ENCODE measurements at regions not wholly inside any gene's neighbourhood (a gene's known extent, or its start where the extent isn't known, plus 50 kb on each side); places are given as distances from the start of the nearest gene placed in this dataset.

DNA sequence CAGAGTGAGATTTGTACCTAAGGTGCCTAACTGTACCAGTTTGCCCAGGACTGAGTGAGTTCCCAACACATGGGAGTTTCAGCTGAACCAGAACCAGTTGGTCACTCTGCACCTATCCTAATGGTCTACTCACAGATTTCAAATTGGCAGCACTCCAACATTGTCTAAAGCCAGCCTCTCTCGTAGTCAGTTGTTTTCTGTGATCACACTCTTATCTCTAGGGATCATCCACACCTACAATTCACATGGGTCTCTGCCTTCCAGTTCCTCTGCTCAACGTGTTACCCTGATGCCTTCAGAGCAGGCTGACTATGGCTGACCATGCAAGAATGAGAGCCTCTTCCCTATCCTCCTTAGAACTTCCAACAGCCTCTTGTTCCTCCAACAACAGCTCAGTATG is 624.8 kb downstream of the NTRK3 start:
- no peak for DNase-seq (ENCODE audit: low read depth in 3 of 3)

DNA sequence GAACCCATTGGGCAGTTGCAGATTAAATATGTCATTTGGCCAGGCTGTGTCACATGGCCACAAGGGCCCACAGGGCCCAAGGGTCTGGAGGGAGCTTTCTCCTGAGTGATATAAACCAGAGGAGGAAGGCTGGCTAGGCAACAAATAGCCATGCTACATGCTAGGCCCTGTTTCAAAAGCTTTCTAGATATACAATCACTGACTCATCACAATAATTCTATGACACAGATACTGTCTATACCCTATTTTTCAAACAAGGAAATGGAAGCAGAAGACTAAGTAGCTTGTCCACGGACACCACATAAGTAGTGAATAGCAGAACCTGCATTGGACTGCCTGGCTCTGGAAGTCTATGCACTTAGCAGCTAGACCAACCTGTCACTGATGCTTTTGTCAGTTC is 625.4 kb downstream of the NTRK3 start:
- DNase-seq (ENCODE audit: low read depth in 3 of 3), result no peak

DNA sequence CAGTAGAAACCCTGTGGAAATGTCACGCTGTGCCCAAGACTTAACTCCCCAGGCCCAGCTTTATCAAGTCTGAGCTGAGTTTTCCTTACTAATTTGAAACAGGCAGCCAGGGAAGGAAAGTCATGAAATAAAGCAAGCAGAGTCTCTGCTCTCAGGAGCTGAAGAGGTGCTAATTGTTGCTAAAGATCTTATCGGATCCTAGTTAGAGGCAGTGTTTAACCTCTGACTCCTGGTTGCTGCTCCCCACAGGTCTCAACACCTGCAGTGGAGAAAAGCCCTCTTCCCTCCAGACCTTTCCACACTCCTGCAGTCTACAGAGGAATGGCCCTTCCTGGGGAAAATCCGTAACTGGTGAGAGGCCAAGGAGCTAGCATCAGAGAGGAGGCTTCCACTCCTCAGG is 628.2 kb downstream of the NTRK3 start:
- DNase-seq (ENCODE audit: low read depth in 3 of 3), result no peak

DNA sequence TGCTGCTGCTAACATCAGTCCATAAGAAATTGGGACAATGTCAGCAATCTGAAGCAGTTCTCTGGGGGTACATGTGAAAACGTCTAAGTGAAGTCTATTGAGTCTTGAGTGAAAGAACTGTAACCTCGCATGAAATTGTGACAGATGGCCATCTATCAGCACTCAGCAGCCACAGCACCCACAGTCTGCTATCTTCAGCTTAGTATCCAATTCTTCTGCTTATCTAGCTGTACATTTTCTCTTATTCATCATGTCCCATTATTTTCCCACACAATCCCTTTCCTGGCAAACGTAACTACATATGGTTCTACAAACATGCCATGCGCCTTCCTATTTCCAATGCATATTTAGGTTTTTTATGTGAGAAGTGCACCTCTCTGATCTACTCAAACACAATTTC is 629.7 kb downstream of the NTRK3 start:
- no peak for DNase-seq (ENCODE audit: low read depth in 3 of 3)

DNA sequence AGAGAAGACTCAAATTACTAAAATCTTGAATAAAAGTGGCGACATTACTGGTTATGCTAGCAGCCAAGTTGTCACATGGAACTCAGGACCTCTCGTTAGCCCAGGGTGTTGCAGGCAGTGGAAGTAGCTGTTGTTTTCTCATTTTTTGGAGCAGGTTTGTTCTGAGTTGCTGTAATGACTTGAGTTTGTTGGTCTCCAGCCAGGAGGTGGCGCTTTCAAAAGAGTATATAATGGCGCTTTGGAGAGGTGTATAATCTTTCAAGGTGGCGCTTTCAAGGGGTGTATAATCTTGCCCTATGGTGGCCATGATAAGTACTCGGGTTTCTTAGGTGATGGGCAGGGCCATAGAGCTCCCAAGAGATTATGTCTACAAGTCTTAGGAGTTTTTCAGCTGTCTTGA is 632.7 kb downstream of the NTRK3 start:
- DNase-seq (ENCODE audit: low read depth in 3 of 3), result no peak

DNA sequence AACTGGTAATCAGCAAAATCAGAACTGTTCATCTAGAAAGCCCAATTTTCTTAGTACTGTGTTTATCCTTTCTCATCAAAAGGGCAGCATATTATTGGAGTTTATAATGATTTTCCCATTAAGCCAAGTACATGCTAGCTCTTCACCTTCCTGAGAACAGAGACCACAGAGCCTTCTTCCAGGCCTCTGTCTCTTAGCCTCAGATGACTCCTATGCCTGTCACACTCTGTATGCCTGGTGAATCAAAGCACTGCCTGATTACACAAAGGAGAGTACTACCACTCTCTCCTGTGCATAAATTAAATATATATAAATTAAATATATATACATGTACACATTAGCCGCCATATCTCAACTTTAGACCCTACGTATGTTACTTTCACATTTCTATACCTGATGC is 636.1 kb downstream of the NTRK3 start:
- no peak for DNase-seq (ENCODE audit: low read depth in 3 of 3)

DNA sequence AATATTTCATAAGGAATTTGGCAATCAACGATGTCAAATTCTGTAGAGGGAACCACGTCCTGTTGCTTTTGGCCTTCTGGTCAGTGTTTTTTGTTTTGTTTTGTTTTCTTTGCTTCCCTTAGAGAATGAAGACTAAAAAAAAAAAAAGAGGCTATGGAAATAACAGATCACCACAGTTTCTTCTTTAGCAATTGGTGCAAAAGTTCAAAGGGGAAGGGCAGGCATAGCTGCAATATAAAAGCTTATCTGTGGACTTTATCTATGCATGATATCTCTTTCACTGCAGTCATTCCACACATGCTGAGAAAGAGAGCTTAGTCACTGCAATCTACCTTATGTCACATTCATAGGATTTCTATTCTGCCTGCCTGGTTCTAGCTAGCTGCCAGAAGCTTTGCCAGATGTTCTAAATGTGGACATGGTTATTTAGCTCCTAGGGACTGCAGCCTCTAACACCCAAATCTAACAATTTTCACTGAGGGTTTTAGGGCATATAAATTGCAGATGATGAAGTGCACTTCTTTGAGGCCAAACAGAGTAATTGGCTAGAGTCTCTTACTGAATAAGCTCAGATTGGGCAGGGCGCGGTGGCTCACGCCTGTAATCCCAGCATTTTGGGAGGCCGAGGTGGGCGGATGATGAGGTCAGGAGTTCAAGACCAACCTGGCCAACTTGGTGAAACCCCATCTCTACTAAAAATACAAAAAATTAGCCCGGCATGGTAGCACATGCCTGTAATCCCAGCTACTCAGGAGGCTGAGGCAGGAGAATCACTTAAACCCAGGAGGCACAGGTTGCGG is 637.2 kb downstream of the NTRK3 start:
- DNase-seq (ENCODE audit: low read depth in 3 of 3), result no peak

DNA sequence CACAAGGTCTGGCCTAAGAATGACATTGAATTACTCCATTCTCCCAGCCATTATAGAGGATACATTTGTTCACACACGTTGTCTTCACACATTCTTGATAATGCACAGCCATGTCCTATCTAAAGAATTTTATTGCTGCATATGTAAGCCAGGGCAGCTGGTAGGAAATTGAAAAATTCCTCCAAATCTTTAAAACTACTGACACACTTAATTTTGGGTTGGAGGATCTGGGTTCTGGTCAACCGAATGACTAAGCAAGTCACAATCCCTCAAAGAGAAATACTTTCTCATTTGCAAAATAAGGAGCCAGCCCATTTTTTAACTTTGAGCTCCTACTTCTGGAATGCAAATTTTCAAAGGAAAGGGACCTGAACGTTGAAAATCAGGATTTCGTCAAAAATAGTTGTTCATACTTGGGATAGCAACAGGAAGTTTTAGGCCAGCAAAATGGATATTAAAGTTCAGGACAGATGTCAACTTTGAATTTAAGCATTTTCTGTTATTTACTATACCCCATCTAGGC is 638.3 kb downstream of the NTRK3 start:
- no peak for DNase-seq (ENCODE audit: low read depth in 3 of 3)

DNA sequence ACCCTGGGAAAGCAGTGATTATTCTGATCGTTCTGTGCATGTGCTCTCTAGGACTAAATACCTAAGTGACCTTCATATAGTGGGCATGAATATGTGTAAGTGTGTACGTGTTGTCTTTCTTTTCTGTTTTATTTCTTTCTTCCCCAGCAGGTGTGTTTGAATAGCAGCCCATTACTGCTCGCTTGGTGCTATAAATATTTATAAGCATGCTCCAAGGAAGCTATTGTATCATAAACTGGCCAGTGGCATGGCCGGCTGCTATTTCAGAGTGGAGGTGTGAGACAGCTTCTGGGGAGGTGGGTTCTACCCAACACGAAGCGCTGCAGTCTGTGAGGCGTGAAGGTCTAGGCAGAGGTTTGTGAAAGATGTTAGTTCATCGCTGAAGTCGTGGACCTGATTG is 641.8 kb downstream of the NTRK3 start:
- DNase-seq (ENCODE audit: low read depth in 3 of 3), result no peak

DNA sequence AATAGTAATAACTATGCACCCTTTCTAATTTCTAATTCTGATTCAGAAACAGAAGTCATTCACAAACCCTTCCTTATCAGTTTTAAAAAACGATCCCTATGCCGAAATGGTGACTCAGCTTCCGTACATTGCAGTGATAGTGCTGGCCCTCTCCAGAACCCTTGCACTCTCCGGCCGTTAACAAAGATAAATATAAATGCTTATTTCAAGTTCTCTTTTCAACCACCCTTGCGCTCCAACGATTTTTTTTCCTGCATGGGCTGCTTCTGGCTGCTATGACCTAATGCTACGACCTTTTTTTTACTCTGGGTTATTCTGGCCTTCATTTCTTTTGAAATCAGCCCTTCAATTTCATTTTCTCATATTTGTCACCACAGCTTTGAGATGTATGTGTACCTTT is 646.2 kb downstream of the NTRK3 start:
- DNase-seq (ENCODE audit: low read depth in 3 of 3), result no peak

DNA sequence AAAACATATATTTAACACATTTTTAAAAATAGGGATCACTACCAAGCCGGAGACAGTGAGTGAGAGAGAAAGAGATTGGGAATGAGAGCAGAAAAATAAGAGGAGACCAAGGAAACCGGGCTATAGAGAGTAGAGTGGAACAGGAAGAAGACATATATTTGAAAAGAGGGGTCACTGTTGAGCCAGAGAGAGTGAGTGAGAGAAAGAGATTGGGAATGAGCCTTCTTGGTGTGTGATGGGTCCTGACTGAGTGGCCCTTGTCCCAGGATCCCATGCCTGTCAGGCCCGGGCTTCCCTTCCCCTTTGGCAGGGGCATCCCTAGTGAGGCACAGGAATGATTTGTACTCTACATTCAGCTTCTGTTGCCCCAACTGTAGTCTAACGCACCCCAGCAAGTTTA is 646.6 kb downstream of the NTRK3 start:
- DNase-seq (ENCODE audit: low read depth in 3 of 3), result no peak

DNA sequence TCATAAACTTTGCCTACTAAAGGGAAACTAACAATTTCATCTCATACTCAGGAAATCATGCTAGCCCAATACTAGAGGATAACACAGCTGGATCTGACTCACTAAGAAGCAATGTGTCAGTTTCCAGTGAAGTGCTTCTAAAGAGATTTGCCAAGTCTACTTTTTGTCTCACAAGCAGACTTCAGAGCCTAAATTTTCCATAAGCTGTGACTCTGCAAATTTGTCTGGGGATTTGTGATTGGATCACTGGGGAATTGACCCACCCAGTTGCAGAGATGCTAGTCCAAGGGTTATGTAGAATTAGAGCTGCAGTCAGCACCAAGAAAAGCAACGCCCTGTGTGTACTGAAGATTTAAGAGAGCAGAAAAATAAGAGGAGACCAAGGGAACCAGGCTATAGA is 647.1 kb downstream of the NTRK3 start:
- no peak for DNase-seq (ENCODE audit: low read depth in 3 of 3)

DNA sequence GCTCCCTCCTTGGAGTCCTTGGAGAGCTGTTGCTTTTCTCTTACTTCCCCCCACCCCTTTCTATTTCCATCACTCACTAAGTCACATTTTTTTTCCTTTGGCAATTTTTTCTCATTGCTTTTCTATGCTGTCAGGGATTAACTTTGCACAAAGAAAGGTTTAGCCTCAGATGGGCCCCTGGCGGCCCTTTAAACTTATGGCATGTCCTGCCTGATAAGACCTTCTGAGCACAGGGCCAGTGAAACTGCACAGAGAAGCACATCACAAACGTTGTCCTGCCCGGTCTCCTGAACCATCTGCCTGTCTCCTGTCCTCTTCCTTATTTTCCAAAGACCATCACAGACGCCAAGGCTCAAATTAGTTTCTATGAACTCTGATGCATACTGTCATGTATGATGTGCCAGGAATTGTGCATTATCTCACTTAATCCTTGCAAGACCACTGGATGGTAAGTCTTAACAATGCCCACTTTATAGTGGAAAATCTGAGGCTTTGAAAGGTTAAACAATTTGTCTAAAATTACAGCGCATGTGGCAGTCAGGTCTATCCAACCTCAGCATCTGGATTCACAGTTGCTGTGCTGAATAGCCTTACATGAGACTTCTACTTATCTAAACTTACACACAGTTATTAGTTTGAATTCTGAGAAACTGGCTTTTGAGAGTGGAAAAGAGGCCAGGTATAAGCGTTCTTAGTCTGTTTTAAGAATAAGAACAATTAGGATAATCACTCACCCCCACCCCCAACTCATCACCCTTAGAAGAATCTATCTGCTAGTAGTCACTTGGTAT is 648.1 kb downstream of the NTRK3 start:
- no peak for DNase-seq (ENCODE audit: low read depth in 3 of 3)

DNA sequence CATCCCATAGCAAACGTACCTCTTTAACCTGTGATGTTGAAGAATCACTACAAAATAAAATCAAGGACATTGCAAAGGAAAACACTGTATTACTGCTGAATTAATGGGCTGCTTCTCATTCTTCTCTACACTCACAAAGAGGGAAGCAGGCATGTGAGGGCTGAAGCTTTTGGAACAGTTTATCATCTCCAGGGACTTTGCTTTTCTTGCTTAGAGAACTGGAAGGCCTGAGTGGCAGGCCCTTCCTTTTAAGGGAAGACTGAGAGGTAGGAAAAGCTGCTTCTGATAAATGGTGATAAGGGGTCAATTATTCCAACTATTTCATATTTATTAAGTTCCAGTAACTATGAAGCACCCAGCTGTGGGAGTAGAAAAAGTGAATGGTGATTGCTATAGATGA is 649.6 kb downstream of the NTRK3 start:
- no peak for DNase-seq (ENCODE audit: low read depth in 3 of 3)

DNA sequence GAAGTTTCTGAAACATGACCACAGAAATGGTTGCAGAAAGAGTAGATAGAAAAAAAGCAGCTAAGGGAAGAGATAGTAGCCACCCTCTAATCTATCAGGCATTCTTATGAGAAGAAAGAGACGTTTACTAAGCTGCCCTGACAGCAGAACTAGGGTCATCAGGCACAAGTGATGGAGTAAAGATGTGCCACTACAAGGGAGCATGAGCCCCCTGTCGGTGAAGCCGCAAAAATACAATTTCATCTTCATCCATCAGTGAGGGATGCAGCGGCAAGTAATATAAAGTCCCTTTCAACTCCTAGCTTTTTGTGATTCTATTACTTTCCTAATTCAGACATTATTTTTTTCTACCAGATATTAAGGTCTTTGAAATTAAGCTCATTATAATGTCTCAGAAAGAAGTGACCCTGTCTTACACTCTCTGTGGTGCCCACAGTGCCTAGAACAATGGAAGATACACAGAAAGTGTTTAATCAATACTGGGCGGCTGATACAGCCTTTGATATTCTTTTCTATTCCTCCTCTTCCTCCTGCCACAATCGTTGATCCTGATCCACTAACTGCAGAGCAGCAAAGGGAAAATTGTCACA is 651.6 kb downstream of the NTRK3 start:
- no peak for DNase-seq (ENCODE audit: low read depth in 3 of 3)

DNA sequence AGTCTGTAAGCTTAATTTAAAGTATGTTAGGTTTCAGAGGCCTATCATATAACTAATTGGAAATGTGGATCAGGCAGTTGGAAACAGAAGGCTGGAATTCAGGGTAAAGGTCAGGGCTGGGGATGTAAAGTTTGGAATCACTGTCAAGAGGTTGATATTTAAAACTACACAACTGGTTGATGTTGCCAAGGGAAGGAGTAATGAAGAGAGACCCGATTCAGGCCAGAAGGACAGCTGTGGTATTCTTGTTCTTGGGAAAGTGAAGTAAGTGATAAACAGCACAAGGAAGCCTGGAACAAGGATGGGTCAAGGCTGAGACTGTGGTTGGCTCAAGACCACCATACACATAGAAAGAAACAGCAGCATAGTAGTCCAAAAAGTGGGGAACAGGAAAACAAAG is 654.2 kb downstream of the NTRK3 start:
- no peak for DNase-seq (ENCODE audit: low read depth in 3 of 3)

DNA sequence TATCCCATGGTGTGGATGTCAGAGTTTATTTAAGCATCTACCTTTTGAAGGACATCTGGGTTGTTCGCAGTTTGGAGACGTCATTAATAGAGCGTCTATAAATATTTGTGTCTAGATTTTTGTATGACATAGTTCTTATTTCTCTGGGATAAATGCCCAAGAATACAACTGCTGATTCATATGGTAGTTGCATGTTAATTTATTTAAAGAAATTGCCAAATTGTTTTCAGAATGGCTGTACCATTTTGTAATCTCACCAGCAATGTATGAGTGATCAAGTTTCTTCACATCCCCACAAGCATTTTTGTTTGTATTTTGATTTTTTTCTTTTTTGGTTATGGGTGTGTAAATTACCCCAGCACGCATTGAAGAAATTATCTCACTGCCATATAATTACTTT is 656.9 kb downstream of the NTRK3 start:
- DNase-seq (ENCODE audit: low read depth in 3 of 3), result no peak

DNA sequence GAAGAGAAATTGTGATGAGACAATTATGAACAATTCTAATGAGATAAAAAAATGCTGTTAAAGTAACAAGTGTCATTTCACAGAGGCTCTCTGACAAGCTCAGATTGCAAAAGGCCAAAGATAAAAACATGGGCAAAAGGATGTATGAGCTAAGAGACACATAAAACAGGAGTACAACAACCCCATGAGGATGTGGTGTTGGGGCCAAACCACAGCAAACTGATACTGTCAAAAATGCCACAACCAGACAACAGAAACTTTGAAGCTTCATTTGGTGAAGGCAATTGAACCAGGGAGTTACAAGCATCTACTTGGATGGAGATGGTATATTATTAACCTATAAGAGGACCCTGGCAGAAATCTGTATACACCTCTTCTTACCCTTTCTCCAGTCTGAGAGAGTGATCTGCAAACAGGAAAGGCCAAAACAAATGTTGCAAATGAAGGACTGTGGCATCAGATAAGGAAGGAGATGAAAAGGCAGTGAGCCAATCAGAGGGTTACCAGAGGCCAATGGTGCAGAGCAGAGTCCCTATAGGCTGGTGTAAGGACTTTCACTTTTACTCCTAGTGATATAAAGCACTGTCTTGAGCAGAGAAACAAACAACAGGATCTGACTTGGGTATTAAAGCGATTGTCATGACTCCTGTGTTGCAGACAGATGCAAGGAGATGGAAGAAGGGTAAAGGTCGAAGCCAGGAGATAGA is 659.0 kb downstream of the NTRK3 start:
- DNase-seq (ENCODE audit: low read depth in 3 of 3), result no peak

DNA sequence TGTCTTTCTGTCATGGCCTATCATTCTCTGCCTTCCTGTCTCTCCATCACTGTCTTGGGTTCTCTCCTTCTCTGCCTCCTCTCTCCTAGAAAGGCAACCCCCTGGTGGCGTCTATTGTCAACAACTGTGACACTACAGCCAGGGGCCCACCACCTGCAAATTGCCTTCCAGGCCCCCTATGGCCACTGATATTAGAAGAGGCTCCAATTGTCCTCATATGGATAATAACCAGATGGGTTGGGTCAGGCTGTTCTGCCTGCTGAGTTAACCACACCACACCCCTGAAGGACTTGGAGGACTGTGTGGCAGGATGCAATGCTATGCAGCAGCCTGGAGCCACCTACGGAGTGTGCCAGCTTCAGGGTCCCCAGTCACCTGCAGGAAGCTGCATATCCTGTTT is 665.0 kb downstream of the NTRK3 start:
- no peak for DNase-seq (ENCODE audit: low read depth in 3 of 3)

DNA sequence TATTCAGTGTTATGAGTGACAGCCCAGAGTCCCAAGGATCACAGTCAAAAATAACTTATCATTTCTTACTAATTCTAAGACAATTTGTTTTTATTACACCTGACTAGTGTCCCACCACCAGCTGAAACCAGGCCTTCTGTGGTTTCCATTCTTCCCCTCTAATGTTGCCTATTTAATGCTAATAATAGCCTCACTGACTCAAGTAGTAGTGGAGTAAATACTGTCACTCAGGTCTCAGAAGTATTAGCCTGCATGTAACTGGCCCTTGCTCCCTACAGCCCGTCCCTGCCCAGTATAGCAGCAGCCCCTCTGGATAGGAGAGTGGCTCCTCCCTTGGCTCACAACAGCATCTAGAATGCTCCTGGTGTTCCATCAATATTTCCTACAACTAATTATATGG is 665.5 kb downstream of the NTRK3 start:
- no peak for DNase-seq (ENCODE audit: low read depth in 3 of 3)

DNA sequence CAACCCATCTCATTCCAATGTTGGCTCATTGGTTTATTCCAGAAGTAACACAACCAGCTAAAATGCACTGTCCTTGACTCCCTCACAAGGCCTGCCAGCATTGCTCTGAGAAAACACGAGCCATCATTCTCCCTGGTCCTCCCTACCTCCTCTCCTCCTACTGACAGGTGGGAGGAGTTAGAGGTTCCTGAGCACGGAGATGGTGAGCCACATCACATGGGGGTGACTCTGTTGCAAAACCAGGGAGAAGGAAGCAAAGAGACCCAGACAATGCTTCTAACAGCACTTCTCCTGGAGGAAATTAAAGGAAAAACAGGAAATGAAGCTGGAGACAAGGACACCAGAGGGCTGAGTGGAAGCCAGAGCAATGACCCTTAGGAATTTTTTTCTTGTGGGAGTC is 667.4 kb downstream of the NTRK3 start:
- no peak for DNase-seq (ENCODE audit: low read depth in 3 of 3)

DNA sequence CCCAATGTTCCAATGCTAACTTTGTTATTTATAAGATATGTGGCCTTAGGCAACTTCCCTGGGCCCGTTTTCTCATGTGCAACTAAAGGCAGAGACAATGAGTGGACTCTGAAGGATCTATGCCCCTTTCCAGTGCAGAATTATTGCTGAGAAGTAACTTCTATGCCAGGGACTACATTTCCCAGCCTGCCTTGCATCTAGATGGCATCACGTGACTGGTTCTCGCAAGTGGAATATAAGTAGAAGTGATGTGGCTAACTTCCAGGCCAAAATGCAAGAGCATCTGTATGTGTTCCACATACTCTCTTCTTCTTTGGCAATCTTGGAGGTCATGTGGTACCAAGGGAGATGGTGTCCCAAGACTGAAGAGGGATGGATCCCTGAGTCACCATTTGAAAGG is 674.4 kb downstream of the NTRK3 start:
- DNase-seq (ENCODE audit: low read depth in 3 of 3), result no peak

All from stimulated activated CD4-positive, alpha-beta T cell treated with anti-CD3 and anti-CD28 coated beads, TNF-alpha, amount 100 ng/mL, for 24 hours (primary cell).